ENCODE measurements at regions not wholly inside any gene's neighbourhood (a gene's known extent, or its start where the extent isn't known, plus 50 kb on each side); places are given as distances from the start of the nearest gene placed in this dataset.

DNA sequence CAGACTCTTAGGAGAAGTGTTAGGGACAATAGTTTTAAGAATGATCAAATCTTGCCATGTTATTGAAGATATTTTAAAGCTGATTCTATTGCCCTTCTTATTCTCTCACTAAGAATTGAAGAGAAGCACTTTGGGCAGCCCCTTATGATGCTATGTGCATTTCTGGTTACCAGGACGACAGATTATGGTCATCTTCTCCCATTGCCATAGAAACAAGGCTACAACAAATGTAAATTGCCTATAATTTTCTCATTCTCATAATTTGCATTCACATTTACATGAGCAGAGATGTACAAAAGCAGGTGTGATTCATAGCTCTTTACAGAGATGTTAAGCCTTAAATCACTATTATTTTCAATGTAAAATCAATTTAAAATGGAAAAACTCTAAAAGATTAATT lies 137.3 kb upstream of the PCDH9 start:
- TF ChIP-seq, protein P1, sequence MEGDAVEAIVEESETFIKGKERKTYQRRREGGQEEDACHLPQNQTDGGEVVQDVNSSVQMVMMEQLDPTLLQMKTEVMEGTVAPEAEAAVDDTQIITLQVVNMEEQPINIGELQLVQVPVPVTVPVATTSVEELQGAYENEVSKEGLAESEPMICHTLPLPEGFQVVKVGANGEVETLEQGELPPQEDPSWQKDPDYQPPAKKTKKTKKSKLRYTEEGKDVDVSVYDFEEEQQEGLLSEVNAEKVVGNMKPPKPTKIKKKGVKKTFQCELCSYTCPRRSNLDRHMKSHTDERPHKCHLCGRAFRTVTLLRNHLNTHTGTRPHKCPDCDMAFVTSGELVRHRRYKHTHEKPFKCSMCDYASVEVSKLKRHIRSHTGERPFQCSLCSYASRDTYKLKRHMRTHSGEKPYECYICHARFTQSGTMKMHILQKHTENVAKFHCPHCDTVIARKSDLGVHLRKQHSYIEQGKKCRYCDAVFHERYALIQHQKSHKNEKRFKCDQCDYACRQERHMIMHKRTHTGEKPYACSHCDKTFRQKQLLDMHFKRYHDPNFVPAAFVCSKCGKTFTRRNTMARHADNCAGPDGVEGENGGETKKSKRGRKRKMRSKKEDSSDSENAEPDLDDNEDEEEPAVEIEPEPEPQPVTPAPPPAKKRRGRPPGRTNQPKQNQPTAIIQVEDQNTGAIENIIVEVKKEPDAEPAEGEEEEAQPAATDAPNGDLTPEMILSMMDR (IDR thresholded peaks at IDR 0.05), result no peak
- TF ChIP-seq EP300 (IDR thresholded peaks at IDR 0.05), result no peak
- no peak for TF ChIP-seq POLR2AphosphoS5 (IDR thresholded peaks at IDR 0.05)
- no peak for TF ChIP-seq POLR2A (IDR thresholded peaks at IDR 0.05)

Data from sigmoid colon (tissue), 4 donors.